Right ventricle myocardium inferior (tissue), 1 donor: ENCODE measurements at regions not wholly inside any gene's neighbourhood (a gene's known extent, or its start where the extent isn't known, plus 50 kb on each side); places are given as distances from the start of the nearest gene placed in this dataset.
A peak's percentile ranks its signal among the peaks of the same experiment; 100 is the strongest.
"Not testable (repeated sequence)": the region's sequence is repeated elsewhere in the genome, so short reads cannot be mapped to it uniquely, and the experiment has no call there.

ENCODE experiments used
- ATAC-seq: fragments of 200-7000 bp; cut with Tn5 transposase; one replicate; pipeline ENCODE4 v1.9.1; 2020; ENCODE audit warnings: mild to moderate bottlenecking, moderate library complexity
- DNase-seq: peaks from one replicate; pipeline ENCODE4 v3.0.0; 2021; ENCODE audit errors: missing footprints
- intact Hi-C: fragments of 100-400 bp; cut with DNase I; formaldehyde crosslinking; loops from one replicate; pipeline ENCODE4 v1.11.0; 2022
- donor health status: DM: no; HTN: yes; CAD: no; lungs with severe emphysema.

DNA sequence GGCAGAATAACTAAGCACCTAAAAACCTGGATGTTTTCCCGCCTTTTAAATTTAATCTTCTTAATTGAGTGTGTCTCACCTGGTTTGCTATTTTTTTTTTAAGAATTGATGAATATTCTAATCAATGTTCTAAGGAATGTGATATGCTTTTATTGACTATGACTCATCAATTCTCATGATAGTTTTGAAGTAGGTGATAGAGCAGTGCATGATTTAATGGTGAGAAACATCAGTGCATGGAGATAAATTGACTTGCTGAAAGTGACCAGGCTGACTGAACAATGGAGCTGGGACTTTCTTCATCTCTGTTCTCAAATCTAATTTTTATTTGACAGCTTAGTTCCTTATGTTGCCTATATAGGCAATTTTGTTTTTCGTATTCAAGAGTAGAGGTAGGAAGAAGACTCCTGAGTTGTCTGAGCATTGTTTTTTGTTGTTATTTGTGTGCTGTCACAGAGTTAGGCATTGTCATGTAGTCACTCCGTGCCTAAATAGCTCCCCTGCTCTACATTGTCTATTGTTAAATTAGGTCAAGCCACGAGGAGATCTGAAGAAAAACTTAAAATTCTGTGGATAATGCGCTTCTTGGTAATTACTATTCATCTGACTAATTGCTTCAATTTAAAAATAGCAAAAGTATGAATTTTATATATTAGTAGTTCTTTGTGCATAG is 59.0 kb upstream of the NUTM2F start:
- ATAC-seq, DNase-seq, intact Hi-C loops: not testable (repeated sequence)

DNA sequence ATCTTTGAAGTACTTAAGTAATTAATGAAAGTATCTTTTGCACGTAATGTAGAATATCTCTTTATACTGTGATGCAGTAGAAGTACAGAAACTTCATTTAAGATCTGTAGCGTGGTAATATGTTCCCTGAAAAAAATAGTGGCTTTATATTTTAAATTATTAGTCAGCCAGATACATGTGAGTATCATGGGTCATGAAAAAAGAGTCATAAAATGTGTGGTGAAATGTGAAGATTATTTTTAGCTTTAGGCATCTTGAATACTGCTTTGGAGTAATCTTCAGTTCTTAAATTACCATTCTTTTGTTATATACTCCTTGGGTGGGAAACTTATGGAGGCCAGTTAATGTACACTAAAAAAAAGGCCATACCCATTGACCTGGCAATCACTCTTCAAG is 59.6 kb upstream of the NUTM2F start:
- DNase-seq, intact Hi-C loops, ATAC-seq: not testable (repeated sequence)

DNA sequence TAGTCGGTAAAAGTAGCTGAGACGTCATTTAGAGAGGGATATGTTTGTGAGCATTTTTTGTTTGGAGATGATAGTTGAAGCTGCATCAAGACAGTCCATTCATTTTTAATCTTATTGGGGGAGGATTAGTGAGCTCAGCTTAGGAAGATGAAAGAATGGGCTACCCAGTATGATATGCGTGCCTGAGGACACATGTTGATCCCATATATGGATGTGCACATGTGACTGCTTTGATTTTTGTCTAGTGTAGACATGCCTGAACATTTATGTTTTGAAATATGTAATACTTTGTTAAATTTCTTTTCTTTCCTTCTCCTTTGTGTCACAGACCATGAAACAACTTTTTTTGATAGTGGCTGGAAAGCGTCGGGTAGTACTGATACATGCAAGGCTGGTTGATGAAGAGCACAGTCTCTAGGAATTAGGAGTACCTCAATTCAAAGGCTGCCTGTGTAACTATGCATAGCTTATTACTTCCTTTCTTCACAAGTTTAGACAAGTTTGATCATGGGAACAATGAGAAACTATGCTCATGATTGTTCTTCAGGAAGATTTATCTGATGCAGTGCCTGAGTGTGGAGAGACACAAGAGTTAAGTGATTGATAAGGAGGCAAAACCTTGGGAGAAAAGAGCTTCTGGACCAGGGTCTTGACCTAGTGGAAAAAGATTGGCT is 62.1 kb upstream of the NUTM2F start:
- DNase-seq, ATAC-seq, intact Hi-C loops: not testable (repeated sequence)

DNA sequence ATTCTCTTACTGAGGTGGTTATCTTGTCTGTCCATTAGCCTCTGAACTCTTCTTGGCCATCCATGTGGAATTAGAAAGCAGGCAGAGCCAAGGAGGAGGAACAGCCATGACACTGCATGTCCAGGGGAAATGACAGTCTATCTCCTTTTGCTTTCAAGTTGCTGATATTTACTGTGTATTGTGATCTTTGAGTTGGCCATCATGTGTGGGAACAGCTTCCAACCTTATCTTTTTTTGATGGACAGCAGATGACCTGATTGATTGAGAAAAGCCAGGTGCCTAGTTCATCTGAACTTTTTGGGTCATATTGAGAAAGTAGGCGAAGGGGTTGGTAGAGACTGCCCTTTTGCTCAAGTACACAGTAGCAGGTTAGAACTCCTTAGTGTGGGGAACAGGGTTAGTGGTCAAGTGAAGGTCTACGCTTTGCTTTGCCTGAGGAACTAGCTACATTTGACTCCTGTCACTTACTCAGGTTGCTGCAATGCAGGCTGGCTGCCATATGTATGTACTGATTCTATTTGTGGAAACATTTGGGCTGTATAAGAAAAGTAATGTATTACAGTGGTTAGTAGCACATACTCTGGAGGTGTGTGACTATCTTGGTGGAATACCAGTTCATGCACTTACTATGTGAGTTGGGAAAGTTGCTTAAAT is 64.7 kb upstream of the NUTM2F start:
- DNase-seq, ATAC-seq, intact Hi-C loops: not testable (repeated sequence)

DNA sequence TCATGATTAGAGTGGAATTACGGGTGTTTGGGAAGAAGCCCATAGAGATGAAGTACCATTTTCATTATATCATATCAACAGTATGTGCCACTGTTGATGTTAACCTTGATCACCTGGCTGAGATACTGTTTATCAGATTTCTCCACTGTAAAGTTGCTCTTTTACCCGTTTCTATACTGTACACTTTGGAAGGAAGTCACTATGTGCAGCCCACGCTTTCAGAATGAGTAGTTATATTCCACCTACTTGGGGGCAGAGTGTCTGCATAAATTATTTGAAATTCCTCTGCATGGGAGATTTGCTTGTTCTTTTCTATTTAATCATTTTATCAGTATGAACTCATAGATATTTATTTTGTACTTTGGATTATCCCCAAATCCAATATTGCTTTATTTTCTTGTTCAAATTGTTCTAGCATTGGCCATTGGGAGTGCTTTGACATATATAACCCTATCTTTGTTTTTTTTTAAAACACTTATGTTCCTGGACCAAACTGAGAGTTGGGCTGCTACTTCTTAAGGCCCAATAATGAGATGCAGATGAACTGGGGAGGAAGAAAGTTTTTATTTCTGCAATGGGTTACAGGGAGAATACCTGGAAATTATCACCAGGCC is 69.4 kb upstream of the NUTM2F start:
- ATAC-seq, intact Hi-C loops, DNase-seq: not testable (repeated sequence)

DNA sequence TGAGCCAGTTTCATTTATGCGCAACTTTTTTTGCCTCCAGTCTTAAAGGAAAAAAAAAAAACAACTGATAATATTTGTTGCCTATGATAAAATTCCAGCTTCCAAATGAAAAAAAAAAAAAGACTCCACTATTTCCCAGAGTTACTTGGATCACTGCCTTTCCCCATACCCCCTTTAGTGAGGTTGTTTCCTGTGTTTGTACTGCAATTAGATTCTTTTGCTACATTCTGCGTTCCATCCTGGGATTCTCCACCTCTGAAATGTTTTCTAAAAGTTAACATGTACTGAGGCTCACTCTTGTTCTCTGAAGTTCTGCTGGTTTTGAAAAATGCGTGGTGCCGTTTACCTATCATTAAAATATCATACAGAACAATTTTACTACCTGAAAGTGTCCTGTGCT is 72.0 kb upstream of the NUTM2F start:
- DNase-seq, intact Hi-C loops, ATAC-seq: not testable (repeated sequence)

DNA sequence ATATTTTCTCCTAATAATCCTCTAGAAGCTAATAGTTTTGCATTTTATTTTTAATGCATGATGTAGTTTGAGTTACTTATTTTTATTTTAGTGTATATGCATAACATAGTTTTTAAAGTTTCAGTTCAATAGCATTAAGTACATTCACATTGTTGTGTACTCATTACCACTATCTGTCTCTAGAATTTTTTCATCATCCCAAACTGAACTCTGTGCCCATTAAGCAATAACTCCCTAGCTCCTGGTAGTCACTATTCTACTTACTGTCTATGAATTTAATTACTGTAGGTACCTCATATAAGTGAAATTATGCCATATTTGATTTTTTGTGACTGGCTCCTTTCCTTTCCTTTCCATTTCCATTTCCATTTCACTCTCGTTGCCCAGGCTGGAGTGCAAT is 74.4 kb upstream of the NUTM2F start:
- DNase-seq, ATAC-seq, intact Hi-C loops: not testable (repeated sequence)

DNA sequence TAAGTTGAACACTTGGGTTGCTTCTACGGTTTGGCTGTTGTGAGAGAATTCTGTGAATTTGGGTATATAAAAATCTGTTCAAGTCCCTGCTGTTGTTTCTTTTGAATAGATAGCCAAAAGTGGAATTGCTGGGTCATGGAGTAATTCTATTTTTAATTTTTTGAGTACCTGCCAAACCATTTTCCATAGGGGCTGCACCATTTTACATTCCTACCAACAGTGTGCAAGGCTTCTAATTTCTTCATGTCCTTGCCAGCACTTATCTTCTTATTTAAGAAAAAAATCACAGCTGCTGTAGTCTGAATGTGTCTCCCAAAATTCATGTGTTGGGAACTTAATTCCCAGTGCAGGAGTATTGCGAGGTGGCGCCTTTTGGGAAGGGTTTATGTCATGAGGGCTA is 75.1 kb upstream of the NUTM2F start:
- intact Hi-C loops, DNase-seq: not testable (repeated sequence)
- peak; percentile 8 for ATAC-seq

DNA sequence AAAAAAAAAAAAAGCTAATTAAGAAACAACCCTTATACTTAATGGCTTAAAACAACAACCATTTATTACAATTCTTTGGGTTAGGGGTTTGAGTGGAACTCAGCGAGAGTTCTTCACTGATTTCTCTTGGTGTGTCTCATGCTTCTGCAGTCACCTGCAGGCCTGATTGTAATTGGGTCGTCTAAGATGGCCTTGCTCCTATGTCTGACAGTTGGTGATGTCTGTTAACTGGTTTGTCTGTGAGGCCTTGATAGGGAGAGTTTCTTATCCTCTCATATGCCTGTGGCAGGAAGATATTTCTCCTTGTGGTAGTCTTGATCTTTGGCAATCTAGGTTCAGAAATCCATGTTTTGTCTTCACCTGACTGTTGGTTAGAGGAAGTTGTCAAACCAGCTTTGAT is 85.2 kb upstream of the NUTM2F start:
- ATAC-seq = not testable (repeated sequence)

DNA sequence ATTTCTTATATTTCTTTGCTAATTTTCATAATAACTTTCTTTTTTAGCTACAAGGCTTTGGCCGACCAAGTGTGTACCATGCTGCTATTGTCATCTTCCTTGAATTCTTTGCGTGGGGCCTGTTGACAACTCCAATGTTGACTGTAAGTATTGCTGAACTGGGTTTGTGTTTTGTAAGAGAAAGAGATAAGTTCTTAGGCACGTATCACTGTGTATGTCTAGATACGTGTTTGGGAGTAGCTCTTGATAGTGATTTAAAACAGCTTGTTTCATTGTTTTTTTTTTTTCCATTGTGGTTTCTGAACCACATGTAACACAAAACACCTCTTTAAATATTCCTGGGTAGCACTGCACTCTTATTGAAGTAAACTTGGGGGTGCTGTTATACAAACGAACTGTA is 86.7 kb upstream of the NUTM2F start:
- ATAC-seq, DNase-seq: not testable (repeated sequence)

More for the DNA sequence above, 85.2 kb upstream of the NUTM2F start:
- DNase-seq, intact Hi-C loops: not testable (repeated sequence)

DNA sequence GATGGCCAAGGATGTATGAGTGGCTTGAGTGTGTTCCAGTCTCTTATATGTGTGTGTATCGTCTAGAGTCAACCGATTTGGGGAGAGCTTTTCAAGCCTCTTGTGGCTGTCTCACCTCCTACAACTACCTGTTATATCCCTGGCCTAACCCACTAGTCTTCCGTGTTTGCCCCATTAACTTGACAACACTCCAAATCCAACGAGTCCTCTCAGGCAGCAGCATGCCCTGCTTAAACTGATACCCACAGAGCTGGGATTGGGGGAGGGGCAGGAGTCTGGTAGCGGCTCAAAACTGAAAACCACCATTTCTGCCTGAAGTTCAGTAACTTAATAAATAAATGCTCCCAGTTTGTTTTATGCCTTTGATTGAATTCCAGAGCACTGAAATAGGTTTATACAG is 91.7 kb upstream of the NUTM2F start:
- DNase-seq, ATAC-seq, intact Hi-C loops: not testable (repeated sequence)

More for the DNA sequence above, 86.7 kb upstream of the NUTM2F start:
- intact Hi-C loops = not testable (repeated sequence)

DNA sequence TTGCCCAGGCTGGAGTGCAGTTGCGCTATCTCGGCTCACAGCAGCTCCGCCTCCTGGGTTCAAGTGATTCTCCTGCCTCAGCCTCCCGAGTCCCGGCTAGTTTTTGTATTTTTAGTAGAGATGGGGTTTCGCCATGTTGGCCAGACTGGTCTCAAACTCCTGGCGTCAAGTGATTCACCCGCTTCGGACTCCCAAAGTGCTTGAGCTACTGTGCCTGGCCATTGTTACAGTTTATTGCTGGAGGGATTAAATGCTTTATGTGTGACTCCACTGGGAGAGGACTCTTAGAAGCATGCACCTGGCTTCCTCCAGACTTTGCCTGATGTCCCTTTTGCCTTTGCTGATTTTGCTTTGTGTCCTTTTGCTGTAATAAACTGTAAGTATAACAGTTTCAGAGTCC is 93.5 kb upstream of the NUTM2F start:
- intact Hi-C loops, DNase-seq: not testable (repeated sequence)

DNA sequence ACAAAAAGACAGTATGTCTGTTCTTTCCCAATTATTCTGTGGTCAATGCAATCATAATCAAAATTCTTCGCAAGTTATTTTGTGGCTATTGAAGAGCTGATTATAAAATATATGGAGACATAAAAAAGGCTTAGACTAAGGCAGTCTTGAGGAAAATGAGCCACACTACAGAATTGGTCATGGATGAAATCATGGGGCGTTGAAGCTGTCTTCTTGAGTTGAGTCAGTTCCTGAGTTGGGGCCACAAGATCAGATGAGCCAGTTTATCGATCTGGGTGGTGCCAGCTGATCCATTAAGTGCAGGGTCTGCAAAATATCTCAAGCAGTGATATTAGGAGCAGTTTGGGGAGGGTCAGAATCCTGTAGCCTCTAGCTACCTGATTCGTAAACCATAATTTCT is 96.9 kb upstream of the NUTM2F start:
- DNase-seq, intact Hi-C loops, ATAC-seq: not testable (repeated sequence)

More for the DNA sequence above, 93.5 kb upstream of the NUTM2F start:
- ATAC-seq = not testable (repeated sequence)

DNA sequence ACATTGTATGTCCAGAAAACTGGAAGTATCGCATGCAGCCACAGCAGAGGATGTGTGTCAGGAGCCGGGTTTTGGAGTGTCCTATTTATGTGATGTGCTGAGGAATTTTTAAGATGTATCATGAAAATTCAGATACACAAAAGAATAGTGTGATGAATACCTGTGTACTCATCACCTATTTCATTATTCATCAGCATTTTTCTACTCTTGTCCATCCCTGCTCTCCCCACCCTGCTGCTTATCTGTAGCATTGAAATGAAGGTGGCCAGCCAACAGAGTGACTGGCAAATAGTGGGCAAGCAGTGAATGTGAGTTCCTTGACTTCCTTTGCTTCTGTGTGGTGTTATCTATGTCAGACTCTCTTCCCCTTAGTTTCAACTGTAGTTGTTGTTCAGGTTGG is 108.7 kb upstream of the NUTM2F start:
- DNase-seq, ATAC-seq, intact Hi-C loops: not testable (repeated sequence)

DNA sequence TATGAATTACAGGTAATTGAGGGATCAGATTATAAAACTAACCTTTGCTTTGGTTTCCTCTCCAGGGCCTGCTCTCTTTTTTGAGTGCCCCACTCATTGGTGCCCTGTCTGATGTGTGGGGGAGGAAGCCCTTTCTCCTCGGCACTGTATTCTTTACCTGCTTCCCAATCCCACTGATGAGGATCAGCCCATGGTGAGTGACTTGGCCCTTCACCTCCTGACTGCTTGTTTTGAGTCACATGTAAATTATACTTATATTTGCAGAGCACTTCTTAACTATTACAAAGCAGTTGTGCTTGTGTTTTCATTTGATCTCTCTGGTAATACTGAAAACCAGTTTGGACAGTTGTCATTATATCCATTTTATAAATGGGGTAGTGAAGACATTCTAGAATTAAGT is 109.9 kb upstream of the NUTM2F start:
- not testable (repeated sequence) for ATAC-seq

DNA sequence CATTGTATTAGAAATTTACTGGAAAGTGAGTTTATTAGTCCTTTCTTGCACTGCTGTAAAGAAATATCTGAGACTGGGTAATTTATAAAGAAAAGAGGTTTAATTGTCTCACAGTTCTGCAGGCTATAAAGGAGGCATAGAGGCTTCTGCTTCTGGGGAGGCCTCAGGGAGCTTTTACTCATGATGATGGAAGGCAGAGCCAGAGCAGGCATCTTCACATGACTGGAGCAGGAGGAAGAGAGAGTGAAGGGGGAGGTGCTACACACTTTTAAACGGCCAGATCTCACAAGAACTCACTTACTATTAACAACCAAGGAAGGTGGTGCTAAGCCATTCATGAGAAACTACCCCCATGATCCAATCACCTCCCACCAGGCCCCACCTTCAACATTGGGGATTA is 112.7 kb upstream of the NUTM2F start:
- intact Hi-C loops, DNase-seq, ATAC-seq: not testable (repeated sequence)

More for the DNA sequence above, 109.9 kb upstream of the NUTM2F start:
- intact Hi-C loops, DNase-seq: not testable (repeated sequence)

DNA sequence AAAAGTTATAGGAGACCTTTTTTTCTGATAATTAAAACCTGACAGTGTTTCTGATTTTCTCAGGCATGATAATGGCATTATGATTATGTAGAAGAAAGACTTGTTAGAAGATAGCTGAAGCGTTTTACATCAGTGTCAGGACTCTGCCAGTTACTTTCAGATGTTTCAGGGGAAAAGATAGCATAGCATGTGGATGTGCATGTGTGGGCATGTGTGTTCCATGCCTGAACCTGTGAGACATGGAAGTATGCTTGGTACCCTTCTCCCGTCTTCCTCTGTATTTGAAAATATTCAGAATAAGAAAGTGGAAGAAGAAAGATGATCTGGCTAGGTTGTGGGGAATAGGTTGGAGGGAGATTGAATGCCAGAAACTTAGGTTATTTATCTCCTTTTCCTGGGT is 113.1 kb upstream of the PCAT7 start:
- intact Hi-C loops = no loop called here
- no peak for DNase-seq
- no peak for ATAC-seq

DNA sequence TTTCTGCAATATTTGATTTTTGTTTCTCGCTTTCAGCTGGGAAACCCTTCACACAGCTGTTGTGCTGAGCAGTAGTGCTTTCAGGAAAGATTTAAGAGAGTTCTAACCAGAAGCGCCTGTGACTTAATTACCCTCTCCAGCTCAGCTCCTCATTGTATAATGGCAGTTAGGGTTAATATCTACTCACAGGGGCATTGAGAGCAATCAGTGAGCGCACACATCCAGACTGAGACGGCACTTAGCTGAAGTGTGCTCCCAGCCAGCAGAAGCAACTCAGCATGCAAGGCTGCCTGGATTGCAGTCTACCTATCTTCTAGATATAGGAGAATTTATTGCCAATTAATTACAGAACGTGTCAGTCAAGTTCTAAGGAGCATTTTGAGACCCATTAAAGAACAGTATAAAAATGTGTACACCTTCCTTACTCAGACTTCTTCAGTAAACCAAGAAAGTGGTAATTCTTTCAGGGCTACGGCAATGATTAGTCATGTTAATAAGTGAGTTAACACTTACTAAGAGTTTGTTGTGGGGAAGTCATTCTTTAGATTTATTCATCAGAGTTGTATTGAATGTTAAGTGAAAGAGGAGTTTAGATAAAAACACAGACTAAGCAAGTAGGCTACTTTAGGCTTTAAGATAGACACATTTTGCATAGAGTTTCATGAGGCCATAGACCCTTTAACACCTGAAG is 111.7 kb upstream of the PCAT7 start:
- intact Hi-C loops = no loop called here
- ATAC-seq = no peak
- no peak for DNase-seq
